T-helper 1 cell treated with Interleukin-12 subunit alpha and Interleukin-12 subunit beta and Interleukin-4 antibody, amounts not matched to agents 30 μg/mL and 1 μg/mL, for 36 hours (primary cell): ENCODE measurements at regions not wholly inside any gene's neighbourhood (a gene's known extent, or its start where the extent isn't known, plus 50 kb on each side); places are given as distances from the start of the nearest gene placed in this dataset.
"Not testable (repeated sequence)": the region's sequence is repeated elsewhere in the genome, so short reads cannot be mapped to it uniquely, and the experiment has no call there.

Source experiments
- H3K27ac Mint-ChIP-seq: one replicate; pipeline ENCODE4 v1.8.0; 2021; ENCODE audit warnings: mild to moderate bottlenecking, mixed read lengths
- H3K27me3 Mint-ChIP-seq: one replicate; pipeline ENCODE4 v1.8.0; 2021; ENCODE audit warnings: low read depth, mixed read lengths
- H3K36me3 Mint-ChIP-seq: one replicate; pipeline ENCODE4 v1.8.0; 2021; ENCODE audit warnings: low read depth, mixed read lengths
- H3K4me1 Mint-ChIP-seq: one replicate; pipeline ENCODE4 v1.8.0; 2021; ENCODE audit warnings: low read depth, mixed read lengths
- H3K4me3 Mint-ChIP-seq: one replicate; pipeline ENCODE4 v1.8.0; 2021; ENCODE audit warnings: mild to moderate bottlenecking, moderate library complexity, mixed read lengths
- H3K9me3 Mint-ChIP-seq: one replicate; pipeline ENCODE4 v1.8.0; 2021; ENCODE audit warnings: mixed read lengths

DNA sequence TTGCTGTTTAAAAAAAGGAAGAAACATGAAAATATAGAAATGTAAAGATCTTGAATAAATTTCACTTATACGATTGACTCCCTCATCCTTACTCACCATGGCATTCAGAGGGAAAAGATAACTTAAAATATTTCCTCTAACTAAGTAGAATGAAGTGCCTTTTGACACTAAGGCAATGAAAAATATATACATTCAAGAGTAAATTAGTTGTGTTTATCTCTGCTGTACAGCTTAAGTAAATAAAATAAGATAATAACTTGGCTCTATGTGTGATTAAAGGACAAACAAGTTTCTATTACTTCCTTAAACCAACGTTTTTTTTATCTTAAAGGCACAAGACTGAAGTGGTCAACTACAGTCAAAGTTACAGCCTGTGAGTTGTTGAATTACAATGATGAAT, 142.3 kb upstream of the LRRTM4 start:
- Mint-ChIP-seq H3K36me3 (no peaks in the 10 kb centered on the region), H3K4me3 (no peak overlapping the region), H3K9me3 (peaks cover 10% of the 10 kb centered on the region), H3K4me1 (no peaks in the 10 kb centered on the region), H3K27me3 (no peaks in the 10 kb centered on the region), H3K27ac (no peak overlapping the region)

DNA sequence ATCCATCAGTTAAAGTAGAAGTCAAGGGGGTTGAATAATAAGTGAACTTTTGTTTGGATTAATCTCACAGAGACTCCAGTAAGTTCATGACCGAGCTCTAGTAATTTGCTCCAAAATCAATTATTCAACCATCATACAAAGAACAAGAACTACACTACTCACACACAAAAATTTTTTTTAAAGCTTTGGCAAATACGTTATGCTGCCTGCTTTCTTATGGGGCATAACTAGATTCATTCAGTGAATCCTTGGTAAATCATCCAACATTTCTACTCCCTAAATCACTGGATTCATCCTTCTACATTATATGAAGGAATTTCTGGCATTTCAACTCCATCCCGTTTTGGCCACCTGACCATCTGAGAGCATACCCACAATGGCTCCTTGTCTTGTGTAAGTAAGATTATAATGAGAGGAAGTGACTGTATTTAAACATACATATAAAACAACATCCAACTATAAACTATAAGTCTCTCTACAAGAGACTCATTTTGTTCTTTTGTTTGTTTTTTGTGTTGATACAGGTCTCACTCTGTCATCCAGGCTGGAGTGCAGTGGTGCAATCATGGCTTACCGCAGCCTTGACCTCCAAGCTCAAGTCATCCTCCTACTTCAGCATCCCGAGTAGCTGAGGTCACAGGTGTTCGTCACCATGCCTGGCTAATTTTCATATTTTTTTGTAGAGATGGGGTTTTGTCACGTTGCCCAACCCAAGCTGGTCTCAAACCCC, 144.2 kb upstream of the LRRTM4 start:
- Mint-ChIP-seq H3K27me3 (no peaks in the 10 kb centered on the region), H3K36me3 (no peaks in the 10 kb centered on the region), H3K27ac (no peak overlapping the region), H3K9me3 (peaks cover 3% of the 10 kb centered on the region), H3K4me1 (no peaks in the 10 kb centered on the region), H3K4me3 (no peak overlapping the region)

DNA sequence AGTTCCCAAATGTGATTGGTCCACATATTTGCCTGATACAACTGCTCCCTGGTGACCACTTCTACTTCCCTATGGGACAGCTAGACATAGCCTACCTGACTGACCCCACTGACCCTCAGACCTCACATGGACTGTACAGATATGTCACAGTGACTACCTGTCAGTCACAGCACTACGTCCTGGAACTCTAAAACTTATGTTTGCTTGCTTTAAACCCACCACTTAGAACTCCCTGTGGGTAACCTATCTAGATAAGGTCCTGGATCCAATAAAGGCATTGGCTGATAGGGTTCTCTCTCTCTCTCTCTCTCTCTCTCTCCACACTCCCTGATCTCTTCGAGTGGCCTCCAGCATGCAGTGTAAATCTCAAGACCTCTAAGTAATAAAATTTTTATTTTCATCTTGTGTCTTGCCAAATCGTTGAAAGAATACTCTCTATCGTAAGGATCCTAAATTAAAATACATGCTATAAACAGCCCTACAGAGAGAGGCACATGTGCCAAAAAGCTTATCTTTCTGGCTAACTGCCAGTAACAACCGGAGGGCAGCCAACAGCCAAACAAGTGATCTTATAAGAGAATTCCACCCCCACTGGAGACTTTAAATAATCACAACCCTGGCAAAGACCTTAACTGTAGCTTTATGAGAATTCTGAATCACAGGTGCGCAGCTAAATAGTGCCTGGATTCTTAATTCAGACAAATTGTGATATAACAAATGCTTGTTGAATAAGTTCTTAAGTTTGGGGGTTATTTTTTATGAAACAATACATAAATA, 162.6 kb upstream of the LRRTM4 start:
- not testable (repeated sequence) for H3K9me3 Mint-ChIP-seq, H3K27me3 Mint-ChIP-seq, H3K36me3 Mint-ChIP-seq, H3K4me3 Mint-ChIP-seq, H3K4me1 Mint-ChIP-seq, H3K27ac Mint-ChIP-seq

DNA sequence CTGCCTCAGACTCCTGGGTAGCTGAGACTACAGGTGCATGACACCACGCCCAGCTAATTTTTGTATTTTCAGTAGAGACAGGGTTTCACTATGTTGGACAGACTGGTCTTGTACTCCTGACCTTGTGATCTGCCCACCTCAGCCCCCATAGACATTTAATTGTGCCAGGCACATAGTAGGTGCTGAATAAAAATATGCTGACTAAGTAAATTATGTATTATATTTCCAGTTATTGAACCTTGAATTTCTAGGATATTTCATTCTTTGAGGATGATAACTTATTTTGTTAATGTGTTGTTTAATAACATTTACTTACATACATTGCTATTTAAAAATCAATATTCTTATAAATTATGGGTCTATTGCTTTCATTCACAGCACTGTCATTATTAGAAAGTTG, 190.4 kb upstream of the LRRTM4 start:
- Mint-ChIP-seq H3K9me3 (peaks cover 3% of the 10 kb centered on the region), H3K4me3 (no peak overlapping the region), H3K36me3 (no peaks in the 10 kb centered on the region), H3K4me1 (no peaks in the 10 kb centered on the region), H3K27ac (no peak overlapping the region), H3K27me3 (no peaks in the 10 kb centered on the region)

- Mint-ChIP-seq H3K4me3 (no peak overlapping the region), H3K27me3 (no peaks in the 10 kb centered on the region), H3K9me3 (peaks cover 3% of the 10 kb centered on the region), H3K36me3 (no peaks in the 10 kb centered on the region), H3K4me1 (no peaks in the 10 kb centered on the region), H3K27ac (no peak overlapping the region)
Measured at GRCh38 chr2:77713412-77713811, 191.2 kb upstream of the LRRTM4 start.

DNA sequence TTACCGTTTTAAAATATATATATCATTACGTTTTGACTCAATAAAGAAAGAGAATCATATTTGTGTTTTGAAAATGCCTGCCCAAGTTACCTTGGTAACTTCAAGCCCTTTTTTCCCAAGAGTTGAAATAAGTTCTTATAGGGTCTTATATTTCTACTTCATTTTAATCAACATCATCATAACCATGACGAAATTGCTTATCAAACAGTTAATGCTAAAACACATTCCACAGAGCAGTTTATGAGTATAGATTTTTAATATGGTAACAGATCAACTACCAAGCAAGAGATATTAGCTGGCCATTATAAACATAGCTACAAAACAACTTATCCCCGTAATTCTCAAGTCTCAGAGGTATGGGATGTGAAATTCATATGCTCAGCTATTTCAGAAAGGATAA, 197.9 kb upstream of the LRRTM4 start:
- Mint-ChIP-seq H3K27ac (no peak overlapping the region), H3K9me3 (peaks cover 6% of the 10 kb centered on the region), H3K4me1 (no peaks in the 10 kb centered on the region), H3K36me3 (no peaks in the 10 kb centered on the region), H3K27me3 (no peaks in the 10 kb centered on the region), H3K4me3 (no peak overlapping the region)

- Mint-ChIP-seq H3K4me1 (no peaks in the 10 kb centered on the region), H3K27ac (no peak overlapping the region), H3K27me3 (no peaks in the 10 kb centered on the region), H3K9me3 (peaks cover 17% of the 10 kb centered on the region), H3K4me3 (no peak overlapping the region), H3K36me3 (no peaks in the 10 kb centered on the region)
Measured at GRCh38 chr2:77721593-77721992, 199.4 kb upstream of the LRRTM4 start.

DNA sequence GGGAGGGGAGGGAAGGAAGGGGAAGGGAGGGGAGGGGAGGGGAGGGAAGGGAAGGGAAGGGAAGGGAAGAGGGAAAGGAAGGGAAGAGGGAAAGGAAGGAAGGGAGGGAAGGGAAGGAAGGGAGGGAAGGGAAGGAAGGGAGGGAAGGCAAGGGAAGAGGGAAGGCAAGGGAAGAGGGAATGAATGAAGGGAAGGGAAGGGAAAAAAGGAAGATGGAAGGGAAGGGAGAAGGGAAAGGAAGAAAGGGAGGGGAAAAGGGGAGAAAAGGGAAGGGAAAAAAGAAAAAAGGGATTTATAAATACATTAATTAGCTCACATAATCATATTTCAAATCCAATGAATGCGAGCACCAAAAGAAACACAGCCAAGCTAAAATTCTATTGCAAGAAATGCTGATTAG, 202.9 kb upstream of the LRRTM4 start:
- H3K9me3 Mint-ChIP-seq: peaks cover 22% of the 10 kb centered on the region
- no peak overlapping the region for H3K4me3 Mint-ChIP-seq
- H3K36me3 Mint-ChIP-seq: no peaks in the 10 kb centered on the region
- no peaks in the 10 kb centered on the region for H3K4me1 Mint-ChIP-seq
- no peak overlapping the region for H3K27ac Mint-ChIP-seq
- no peaks in the 10 kb centered on the region for H3K27me3 Mint-ChIP-seq

- not testable (repeated sequence) for H3K27ac Mint-ChIP-seq, H3K4me3 Mint-ChIP-seq, H3K27me3 Mint-ChIP-seq, H3K36me3 Mint-ChIP-seq, H3K4me1 Mint-ChIP-seq
- peaks cover 25% of the 10 kb centered on the region for H3K9me3 Mint-ChIP-seq
Measured at GRCh38 chr2:77734662-77735340, 212.6 kb upstream of the LRRTM4 start.

DNA sequence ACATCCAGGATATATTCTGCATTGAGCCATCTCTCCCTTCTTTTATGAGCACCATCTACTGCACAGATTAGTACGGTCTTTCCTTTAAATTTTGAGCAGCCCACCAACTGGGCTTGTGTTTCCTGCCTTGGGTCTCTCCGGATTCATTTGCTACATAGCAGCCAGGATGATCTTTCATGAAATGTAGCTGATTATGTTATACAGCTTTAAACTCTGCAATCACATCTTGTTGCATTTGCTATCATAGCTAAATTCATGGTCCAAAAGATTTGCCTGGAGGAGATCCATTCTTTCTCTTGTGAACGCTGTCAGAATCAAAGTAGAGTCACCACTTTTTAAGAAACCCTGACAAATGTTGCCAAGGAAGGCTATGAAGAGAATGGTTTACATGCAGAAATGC, 215.1 kb upstream of the LRRTM4 start:
- Mint-ChIP-seq H3K36me3 (no peaks in the 10 kb centered on the region), H3K27ac (no peak overlapping the region), H3K27me3 (no peaks in the 10 kb centered on the region), H3K4me3 (no peak overlapping the region), H3K4me1 (no peaks in the 10 kb centered on the region), H3K9me3 (peaks cover 19% of the 10 kb centered on the region)

GRCh38 chr2:77746780-77747179, 224.6 kb upstream of the LRRTM4 start:
- Mint-ChIP-seq H3K4me3 (no peak overlapping the region), H3K36me3 (no peaks in the 10 kb centered on the region), H3K27me3 (no peaks in the 10 kb centered on the region), H3K4me1 (no peaks in the 10 kb centered on the region), H3K9me3 (peaks cover 9% of the 10 kb centered on the region), H3K27ac (no peak overlapping the region)

DNA sequence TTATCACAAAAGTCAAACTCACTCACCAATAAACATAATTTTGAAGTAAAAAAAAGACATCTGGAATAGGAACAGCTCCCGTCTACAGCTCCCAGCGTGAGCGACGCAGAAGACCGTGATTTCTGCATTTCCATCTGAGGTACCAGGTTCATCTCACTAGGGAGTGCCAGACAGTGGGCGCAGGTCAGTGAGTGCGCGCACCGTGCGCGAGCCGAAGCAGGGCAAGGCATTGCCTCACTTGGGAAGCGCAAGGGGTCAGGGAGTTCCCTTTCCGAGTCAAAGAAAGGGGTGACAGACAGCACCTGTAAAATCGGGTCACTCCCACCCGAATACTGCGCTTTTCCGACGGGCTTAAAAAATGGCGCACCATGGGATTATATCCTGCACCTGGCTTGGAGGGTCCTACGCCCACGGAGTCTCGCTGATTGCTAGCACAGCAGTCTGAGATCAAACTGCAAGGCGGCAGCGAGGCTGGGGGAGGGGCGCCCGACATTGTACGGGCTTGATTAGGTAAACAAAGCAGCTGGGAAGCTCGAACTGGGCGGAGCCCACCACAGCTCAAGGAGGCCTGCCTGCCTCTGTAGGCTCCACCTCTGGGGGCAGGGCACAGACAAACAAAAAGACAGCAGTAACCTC, 231.7 kb upstream of the LRRTM4 start:
- not testable (repeated sequence) for H3K27me3 Mint-ChIP-seq, H3K4me3 Mint-ChIP-seq, H3K4me1 Mint-ChIP-seq, H3K27ac Mint-ChIP-seq, H3K36me3 Mint-ChIP-seq
- peaks cover 15% of the 10 kb centered on the region for H3K9me3 Mint-ChIP-seq

DNA sequence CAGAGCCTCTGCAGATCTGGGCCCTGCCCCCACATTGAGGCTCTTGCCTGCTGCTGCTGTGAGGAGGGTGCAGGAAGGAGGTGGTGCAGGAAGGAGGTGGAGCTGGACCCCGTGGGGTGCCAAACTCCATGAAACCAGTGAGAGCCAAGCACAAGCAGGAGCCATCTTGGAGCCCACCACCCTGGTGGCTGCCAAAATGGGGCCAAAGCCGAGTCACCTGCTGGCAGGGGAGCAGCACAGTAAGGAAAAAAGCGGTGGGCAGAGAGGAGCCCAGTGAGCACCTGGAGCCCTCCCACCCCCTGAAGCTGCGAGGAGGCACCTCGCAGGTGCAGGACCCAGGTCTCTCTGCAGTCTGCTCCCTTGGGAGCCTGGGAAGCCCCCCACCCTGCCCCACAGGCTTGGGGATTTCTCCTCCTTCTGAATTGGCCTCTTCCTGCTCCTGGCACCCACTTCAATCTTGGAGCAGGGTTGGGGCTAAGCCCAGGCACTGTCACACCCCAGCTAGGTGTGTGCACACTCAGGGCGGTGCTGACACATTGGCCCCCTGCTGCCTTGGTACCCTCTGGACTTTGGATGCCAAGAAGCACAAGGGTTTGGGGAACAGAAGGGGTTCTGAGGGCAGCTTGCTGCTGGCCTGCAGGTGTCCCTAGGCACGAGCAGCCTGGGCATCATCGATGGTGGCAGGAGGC, 245.4 kb upstream of the LRRTM4 start:
- Mint-ChIP-seq H3K36me3 (no peaks in the 10 kb centered on the region), H3K27ac (no peak overlapping the region), H3K4me3 (no peak overlapping the region), H3K4me1 (no peaks in the 10 kb centered on the region), H3K27me3 (no peaks in the 10 kb centered on the region), H3K9me3 (peaks cover 27% of the 10 kb centered on the region)

DNA sequence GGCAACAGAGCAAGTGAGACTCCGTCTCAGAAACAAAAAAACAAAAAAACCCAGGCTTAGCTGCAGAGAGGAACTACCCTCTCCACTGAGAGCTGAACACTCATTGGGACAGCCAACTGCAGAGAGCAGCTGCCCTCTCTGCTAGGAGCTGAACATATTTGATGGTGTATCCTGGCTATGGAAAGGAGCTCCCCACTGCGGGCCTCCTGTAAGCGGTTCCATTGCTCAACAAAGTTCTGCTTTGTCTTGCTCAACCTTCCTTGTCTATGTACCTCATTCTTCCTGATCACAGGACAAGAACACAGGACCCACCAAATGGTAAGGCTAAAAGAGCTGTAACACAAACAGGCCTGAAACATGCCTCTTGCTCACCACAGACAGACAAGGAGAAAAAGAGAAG, 246.3 kb upstream of the LRRTM4 start:
- Mint-ChIP-seq H3K4me3 (no peak overlapping the region), H3K4me1 (no peaks in the 10 kb centered on the region), H3K27me3 (no peaks in the 10 kb centered on the region), H3K36me3 (no peaks in the 10 kb centered on the region), H3K9me3 (peaks cover 24% of the 10 kb centered on the region), H3K27ac (no peak overlapping the region)
